ENCODE measurements at regions not wholly inside any gene's neighbourhood (a gene's known extent, or its start where the extent isn't known, plus 50 kb on each side); places are given as distances from the start of the nearest gene placed in this dataset.

- Histone ChIP-seq H3K27me3 (ENCODE audit: control insufficient read depth in 2 of 2, insufficient read depth in 2 of 2, low read length in 2 of 2) (no peaks in the 10 kb centered on the region), H2AFZ (ENCODE audit: low read depth, low read length) (no peak overlapping the region), H3K9ac (replicated peaks; ENCODE audit: extremely low read depth, insufficient read depth, low read length) (no peak overlapping the region), H3K9me1 (replicated peaks; ENCODE audit: control insufficient read depth, extremely low read depth, insufficient read depth, low read length) (no peaks in the 10 kb centered on the region), H3K36me3 (ENCODE audit: control insufficient read depth in 2 of 2, extremely low read depth in 1 of 2, insufficient read depth in 2 of 2, low read length in 2 of 2) (no peaks in the 10 kb centered on the region), H3K4me2 (ENCODE audit: insufficient read depth, low read length) (no peak overlapping the region), H3K4me1 (ENCODE audit: control insufficient read depth, extremely low read depth, insufficient read depth, low read length) (no peaks in the 10 kb centered on the region), H3K27ac (ENCODE audit: insufficient read depth, low read depth, low read length) (no peak overlapping the region), H3K4me3 (replicated peaks in 1 of 3; ENCODE audit: insufficient read depth in 1 of 3, low read depth in 1 of 3, low read length in 3 of 3) (no peak overlapping the region), H3K9me3 (replicated peaks; ENCODE audit: control insufficient read depth, insufficient read depth, low read length) (no peaks in the 10 kb centered on the region), H4K20me1 (replicated peaks; ENCODE audit: control insufficient read depth, extremely low read depth, insufficient read depth, low read length) (no peaks in the 10 kb centered on the region), H3K79me2 (ENCODE audit: control insufficient read depth, insufficient read depth, low read length) (no peaks in the 10 kb centered on the region)
- ChIA-PET POLR2A (no interaction called here), CTCF (no interaction called here)
- TF ChIP-seq MAX (IDR thresholded peaks at IDR 0.05; ENCODE audit: insufficient read depth, insufficient read length) (no peak), JUN (IDR thresholded peaks at IDR 0.05; ENCODE audit: borderline replicate concordance, insufficient read depth, insufficient read length, low read depth) (no peak), EZH2 (IDR thresholded peaks at IDR 0.05; ENCODE audit: borderline replicate concordance, low read depth, low read length, severe bottlenecking) (no peak), CTCF (IDR thresholded peaks at IDR 0.05; ENCODE audit: extremely low read depth in 1 of 2, insufficient read depth in 1 of 2, low read depth in 1 of 2, low read length in 2 of 2) (no peak), GATA2 (IDR thresholded peaks at IDR 0.05; ENCODE audit: insufficient read depth, insufficient read length, low read depth, low read length) (no peak), POLR2A (IDR thresholded peaks at IDR 0.05; ENCODE audit: low read depth, low read length) (no peak), POLR2AphosphoS5 (IDR thresholded peaks at IDR 0.05; ENCODE audit: insufficient read depth, low read depth, low read length) (no peak), MYC (IDR thresholded peaks at IDR 0.05; ENCODE audit: low read depth, low read length) (no peak), FOS (IDR thresholded peaks at IDR 0.05; ENCODE audit: borderline replicate concordance, insufficient read depth, low read length) (no peak)
- dilution Hi-C loops (cut with MboI; ENCODE audit: extremely low pct_ligation_motif_present, low sequenced_read_pairs) (no loop called here), intact Hi-C loops (cut with micrococcal nuclease) (no loop called here)
- no TSS peak for BruUV-seq (replicated peaks)
- FAIRE-seq (no peak), DNase-seq (ENCODE audit: low read depth, low spot score) (no peak)
Observed at GRCh38 chr17:71287071-71287823, 833.6 kb upstream of the SOX9 start.

Data from endothelial cell of umbilical vein (primary cell).